CD14-positive monocyte (primary cell): ENCODE measurements at regions not wholly inside any gene's neighbourhood (a gene's known extent, or its start where the extent isn't known, plus 50 kb on each side); places are given as distances from the start of the nearest gene placed in this dataset.

ENCODE experiments used
- DNase-seq, 3 donors: peaks; one replicate each; pipeline ENCODE4 v3.0.0-alpha.2; 2011 to 2022
- H2AFZ ChIP-seq: 2 replicates; pipeline ENCODE4 v1.6.0; 2012; ENCODE audit warnings: mild to moderate bottlenecking, low read depth, low read length, inconsistent platforms; ENCODE audit not compliant: insufficient read depth, poor library complexity, severe bottlenecking
- H3K27ac ChIP-seq, 2 donors: 1 replicate in 1 of 2; 2 replicates in 1 of 2; pipeline ENCODE4 v1.5.1; 2012 to 2013; ENCODE audit warnings: low read length in 2 of 2, control low read depth in 1 of 2, inconsistent platforms in 1 of 2, low read depth in 1 of 2, mild to moderate bottlenecking in 1 of 2
- H3K27me3 ChIP-seq, 2 donors: one replicate each; pipeline versions ENCODE4 v1.6.0 to v1.6.1; 2011 to 2013; ENCODE audit warnings: low read length in 2 of 2; ENCODE audit not compliant: control insufficient read depth in 2 of 2, insufficient read depth in 2 of 2
- H3K36me3 ChIP-seq, 2 donors: replicated peaks in 1 of 2; 1 replicate in 1 of 2; 2 replicates in 1 of 2; pipeline versions ENCODE4 v1.5.1 to v1.6.1; 2012 to 2013; ENCODE audit warnings: low read length in 2 of 2, control low read depth in 1 of 2, inconsistent platforms in 1 of 2, mild to moderate bottlenecking in 1 of 2; ENCODE audit not compliant: insufficient read depth in 2 of 2, control insufficient read depth in 1 of 2
- H3K4me1 ChIP-seq, 2 donors: 1 replicate in 1 of 2; 2 replicates in 1 of 2; pipeline versions ENCODE4 v1.5.1 to v1.6.1; 2012 to 2013; ENCODE audit warnings: low read length in 2 of 2, control low read depth in 1 of 2, inconsistent platforms in 1 of 2, mild to moderate bottlenecking in 1 of 2, moderate library complexity in 1 of 2; ENCODE audit not compliant: insufficient read depth in 2 of 2, control insufficient read depth in 1 of 2
- H3K4me2 ChIP-seq: replicated peaks from 2 replicates; pipeline ENCODE3; 2012; ENCODE audit warnings: low read length, moderate library complexity, mild to moderate bottlenecking; ENCODE audit not compliant: poor library complexity, severe bottlenecking; ENCODE audit errors: extremely low read depth
- H3K4me3 ChIP-seq, 3 experiments: fragments of 200-600 bp in 1 of 3; sonication (generic) in 1 of 3; replicated peaks in 1 of 3; 1 replicate in 2 of 3; 2 replicates in 1 of 3; pipeline ENCODE4 v1.5.1; 2011 to 2013; ENCODE audit warnings: low read length in 3 of 3, mild to moderate bottlenecking in 3 of 3, control low read depth in 2 of 3, low read depth in 2 of 3, inconsistent platforms in 1 of 3, moderate library complexity in 1 of 3
- H3K79me2 ChIP-seq: 2 replicates; pipeline ENCODE4 v1.6.0; 2012; ENCODE audit warnings: mild to moderate bottlenecking, control low read depth, inconsistent platforms, low read length, moderate library complexity; ENCODE audit not compliant: insufficient read depth
- H3K9ac ChIP-seq: 2 replicates; pipeline ENCODE4 v1.6.0; 2017; ENCODE audit warnings: low read length, mild to moderate bottlenecking; ENCODE audit not compliant: insufficient read depth, poor library complexity, severe bottlenecking
- H3K9me3 ChIP-seq, 2 donors: replicated peaks in 1 of 2; 1 replicate in 1 of 2; 2 replicates in 1 of 2; pipeline versions ENCODE4 v1.5.1 to v1.6.1; 2012 to 2013; ENCODE audit warnings: low read length in 2 of 2, control low read depth in 1 of 2; ENCODE audit not compliant: control insufficient read depth in 1 of 2, insufficient read depth in 1 of 2
- H4K20me1 ChIP-seq: 2 replicates; pipeline ENCODE4 v1.6.0; 2012; ENCODE audit warnings: mild to moderate bottlenecking, low read length, control low read depth, moderate library complexity; ENCODE audit not compliant: insufficient read depth
- H3K27ac Mint-ChIP-seq, 7 donors: one replicate each; pipeline ENCODE4 v1.8.0; 2020; ENCODE audit warnings: mild to moderate bottlenecking in 7 of 7, mixed read lengths in 7 of 7, moderate library complexity in 6 of 7, inconsistent platforms in 2 of 7
- H3K27me3 Mint-ChIP-seq, 3 donors: one replicate each; pipeline ENCODE4 v1.8.0; 2021 to 2022; ENCODE audit warnings: low read depth in 3 of 3, mild to moderate bottlenecking in 3 of 3, mixed read lengths in 3 of 3, moderate library complexity in 3 of 3, inconsistent platforms in 1 of 3
- H3K36me3 Mint-ChIP-seq, 2 donors: one replicate each; pipeline ENCODE4 v1.8.0; 2020; ENCODE audit warnings: mixed read lengths in 2 of 2, inconsistent platforms in 1 of 2, mild to moderate bottlenecking in 1 of 2
- H3K4me1 Mint-ChIP-seq: one replicate; pipeline ENCODE4 v1.8.0; 2020; ENCODE audit warnings: mild to moderate bottlenecking, mixed read lengths
- H3K4me3 Mint-ChIP-seq, 2 donors: one replicate each; pipeline ENCODE4 v1.8.0; 2020; ENCODE audit warnings: mild to moderate bottlenecking in 2 of 2, mixed read lengths in 2 of 2, moderate library complexity in 1 of 2
- H3K9me3 Mint-ChIP-seq, 7 donors: one replicate each; pipeline ENCODE4 v1.8.0; 2020 to 2022; ENCODE audit warnings: mixed read lengths in 7 of 7, mild to moderate bottlenecking in 6 of 7, moderate library complexity in 6 of 7, inconsistent platforms in 2 of 7
- CTCF ChIP-seq: fragments of 200-600 bp; IDR thresholded peaks from one replicate; pipeline ENCODE4 v1.8.0; 2022; ENCODE audit warnings: antibody characterized with exemption, mild to moderate bottlenecking
- WGBS: methylation state at CpG from one replicate; pipeline ENCODE4 v1.1.5; 2013; ENCODE audit warnings: missing lambda C conversion rate; ENCODE audit not compliant: insufficient coverage; 5-methylcytosine and 5-hydroxymethylcytosine counted together
- intact Hi-C, 2 donors: fragments of 100-400 bp; cut with micrococcal nuclease; formaldehyde crosslinking; loops; one replicate each; pipeline versions ENCODE4 v1.15.0 to v1.15.1; 2023

GRCh38 chr12:41932470-41932991 is 212.1 kb downstream of the GXYLT1 start:
- Histone ChIP-seq H4K20me1 (no peaks in the 10 kb centered on the region), H3K4me2 (peak overlapping the region; percentile 90), H3K4me3 (peak overlapping the region; percentile 55 to 85 (median 65)), H3K36me3 (no peaks in the 10 kb centered on the region), H3K27ac (peak overlapping the region; percentile 58 to 81), H3K4me1 (peaks cover 20 to 32% of the 10 kb centered on the region in 2 donors), H3K79me2 (no peaks in the 10 kb centered on the region), H3K9me3 (no peaks in the 10 kb centered on the region), H3K27me3 (no peaks in the 10 kb centered on the region), H3K9ac (peak overlapping the region; percentile 65), H2AFZ (peak overlapping the region; percentile 87)
- Mint-ChIP-seq H3K4me1 (peaks cover 28% of the 10 kb centered on the region), H3K27ac (peak overlapping the region; percentile 80 to 92 (median 85)), H3K27me3 (peaks cover 2 to 6% (median 3%) of the 10 kb centered on the region in 3 donors), H3K36me3 (peaks cover 0 to 3% of the 10 kb centered on the region in 2 donors), H3K4me3 (peak overlapping the region; percentile 84 to 96), H3K9me3 (peaks cover 0 to 6% (median 2%) of the 10 kb centered on the region in 7 donors)
- 0% methylated on average over 32 of the region's 35 CpGs for WGBS
- peak; percentile 84 to 89 (median 87) for DNase-seq
- TF ChIP-seq CTCF, result no peak
- intact Hi-C loops, result no loop called here

- Mint-ChIP-seq H3K4me3 (peak overlapping the region; percentile 84 to 96), H3K4me1 (peaks cover 28% of the 10 kb centered on the region), H3K27ac (peak overlapping the region in 4 of 7 donors; percentile 46 to 88 (median 78)), H3K9me3 (peaks cover 0 to 6% (median 2%) of the 10 kb centered on the region in 7 donors), H3K36me3 (peaks cover 0 to 3% of the 10 kb centered on the region in 2 donors), H3K27me3 (peaks cover 2 to 6% (median 3%) of the 10 kb centered on the region in 3 donors)
- no peak for TF ChIP-seq CTCF
- Histone ChIP-seq H4K20me1 (no peaks in the 10 kb centered on the region), H3K36me3 (no peaks in the 10 kb centered on the region), H3K79me2 (no peaks in the 10 kb centered on the region), H3K4me1 (peaks cover 20 to 32% of the 10 kb centered on the region in 2 donors), H3K9me3 (no peaks in the 10 kb centered on the region), H2AFZ (peak overlapping the region; percentile 66), H3K27ac (peak overlapping the region in 1 of 2 donors; percentile 81), H3K9ac (peak overlapping the region; percentile 23), H3K27me3 (no peaks in the 10 kb centered on the region), H3K4me3 (peak overlapping the region; percentile 37 to 85 (median 83)), H3K4me2 (peak overlapping the region; percentile 90)
- no CpG with 5 or more reads among the region's 7 CpGs for WGBS
- peak in 1 of 3 donors; percentile 25 for DNase-seq
- intact Hi-C loops, result no loop called here
These were observed 213.7 kb downstream of the GXYLT1 start for GRCh38 chr12:41930866-41931437.
